MM.1S (cell line): ENCODE measurements at regions not wholly inside any gene's neighbourhood (a gene's known extent, or its start where the extent isn't known, plus 50 kb on each side); places are given as distances from the start of the nearest gene placed in this dataset.
"Not testable (repeated sequence)": the region's sequence is repeated elsewhere in the genome, so short reads cannot be mapped to it uniquely, and the experiment has no call there.

Experiments
- EZH2 ChIP-seq: fragments of 300-600 bp; sonication (generic); optimal IDR thresholded peaks from 2 replicates; pipeline ENCODE3; 2017; ENCODE audit warnings: low read depth, mild to moderate bottlenecking, antibody characterized with exemption, low read length, mixed read lengths
- TF ChIP-seq, protein P1 (sequence below): fragments of 300-600 bp; sonication (generic); IDR thresholded peaks from 2 replicates; pipeline ENCODE4 v1.5.1; 2016; ENCODE audit warnings: antibody characterized with exemption, low read length, mixed read lengths

- TF ChIP-seq, protein P1, sequence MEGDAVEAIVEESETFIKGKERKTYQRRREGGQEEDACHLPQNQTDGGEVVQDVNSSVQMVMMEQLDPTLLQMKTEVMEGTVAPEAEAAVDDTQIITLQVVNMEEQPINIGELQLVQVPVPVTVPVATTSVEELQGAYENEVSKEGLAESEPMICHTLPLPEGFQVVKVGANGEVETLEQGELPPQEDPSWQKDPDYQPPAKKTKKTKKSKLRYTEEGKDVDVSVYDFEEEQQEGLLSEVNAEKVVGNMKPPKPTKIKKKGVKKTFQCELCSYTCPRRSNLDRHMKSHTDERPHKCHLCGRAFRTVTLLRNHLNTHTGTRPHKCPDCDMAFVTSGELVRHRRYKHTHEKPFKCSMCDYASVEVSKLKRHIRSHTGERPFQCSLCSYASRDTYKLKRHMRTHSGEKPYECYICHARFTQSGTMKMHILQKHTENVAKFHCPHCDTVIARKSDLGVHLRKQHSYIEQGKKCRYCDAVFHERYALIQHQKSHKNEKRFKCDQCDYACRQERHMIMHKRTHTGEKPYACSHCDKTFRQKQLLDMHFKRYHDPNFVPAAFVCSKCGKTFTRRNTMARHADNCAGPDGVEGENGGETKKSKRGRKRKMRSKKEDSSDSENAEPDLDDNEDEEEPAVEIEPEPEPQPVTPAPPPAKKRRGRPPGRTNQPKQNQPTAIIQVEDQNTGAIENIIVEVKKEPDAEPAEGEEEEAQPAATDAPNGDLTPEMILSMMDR: not testable (repeated sequence)
- TF ChIP-seq EZH2: not testable (repeated sequence)
Observed at GRCh38 chr15:24534032-24534431, 141.5 kb upstream of the NPAP1 start.
